H1 (cell line): ENCODE measurements at regions not wholly inside any gene's neighbourhood (a gene's known extent, or its start where the extent isn't known, plus 50 kb on each side); places are given as distances from the start of the nearest gene placed in this dataset.

Experiments used
- CTCF ChIA-PET: fragments of 300-600 bp; sonication (Branson Sonifier 250); formaldehyde crosslinking; loops from one replicate; lab custom pipeline; 2021; ENCODE audit not compliant: partially characterized antibody; lab: Charles Lee
- POLR2A ChIA-PET: fragments of 300-600 bp; sonication (Branson Sonifier 250); formaldehyde crosslinking; loops from one replicate; lab custom pipeline; 2021; ENCODE audit warnings: inconsistent platforms; ENCODE audit not compliant: partially characterized antibody; lab: Charles Lee
- DNase-seq, 2 experiments: peaks; one replicate each; pipeline versions ENCODE4 v3.0.0 to v3.0.0-alpha.2; 2010 to 2022; ENCODE audit warnings: low spot score in 2 of 2, low read depth in 1 of 2, mixed read lengths in 1 of 2
- FAIRE-seq: peaks from 2 replicates; lab custom pipeline; 2011; peaks lifted over from hg19 to GRCh38; lab: Jason Lieb, UNC
- H2AFZ ChIP-seq: 2 replicates; pipeline ENCODE4 v1.8.1; 2012; ENCODE audit warnings: low read length, inconsistent platforms
- H2AK5ac ChIP-seq: 2 replicates; pipeline ENCODE4 v1.6.1; 2013; ENCODE audit warnings: low read depth, low read length
- H2BK120ac ChIP-seq: replicated peaks from 2 replicates; pipeline ENCODE3; 2013; ENCODE audit warnings: low read depth, low read length, inconsistent platforms
- H2BK12ac ChIP-seq: 2 replicates; pipeline ENCODE4 v1.6.1; 2013; ENCODE audit warnings: low read depth, low read length
- H2BK15ac ChIP-seq: 2 replicates; pipeline ENCODE4 v1.6.1; 2013; ENCODE audit warnings: low read length
- H2BK20ac ChIP-seq: 2 replicates; pipeline ENCODE4 v1.6.1; 2013; ENCODE audit warnings: low read length
- H2BK5ac ChIP-seq: 2 replicates; pipeline ENCODE4 v1.6.1; 2013; ENCODE audit warnings: low read depth, low read length
- H3K14ac ChIP-seq: 2 replicates; pipeline ENCODE4 v1.6.1; 2013; ENCODE audit warnings: inconsistent platforms; ENCODE audit not compliant: insufficient read length
- H3K18ac ChIP-seq: 2 replicates; pipeline ENCODE4 v1.6.1; 2013; ENCODE audit warnings: low read length; ENCODE audit errors: extremely low read depth
- H3K23ac ChIP-seq: 2 replicates; pipeline ENCODE4 v1.6.1; 2013; ENCODE audit warnings: inconsistent platforms; ENCODE audit not compliant: insufficient read length
- H3K23me2 ChIP-seq: 2 replicates; pipeline ENCODE4 v1.6.1; 2013; ENCODE audit warnings: low read depth, low read length
- H3K27ac ChIP-seq: 2 replicates; pipeline ENCODE4 v1.6.1; 2011; ENCODE audit warnings: low read depth, low read length, inconsistent platforms
- H3K27me3 ChIP-seq, 4 experiments: replicated peaks in 1 of 4; 1 replicate in 1 of 4; 2 replicates in 3 of 4; pipeline versions ENCODE4 v1.6.1 to v1.8.1; 2011 to 2013; ENCODE audit warnings: low read length in 3 of 4, mild to moderate bottlenecking in 3 of 4, inconsistent platforms in 2 of 4, mixed read lengths in 2 of 4, moderate library complexity in 1 of 4; ENCODE audit not compliant: control insufficient read depth in 3 of 4, insufficient read depth in 3 of 4; ENCODE audit errors: extremely low read depth in 1 of 4
- H3K36me3 ChIP-seq, 4 experiments: 2 replicates each; pipeline versions ENCODE4 v1.6.1 to v1.8.1; 2011 to 2013; ENCODE audit warnings: mild to moderate bottlenecking in 4 of 4, low read length in 3 of 4, moderate library complexity in 2 of 4, control low read depth in 1 of 4, inconsistent platforms in 1 of 4; ENCODE audit not compliant: insufficient read depth in 4 of 4, control insufficient read depth in 2 of 4
- H3K4ac ChIP-seq: replicated peaks from 2 replicates; pipeline ENCODE3; 2013; ENCODE audit warnings: low read length, low read depth, mixed read lengths, inconsistent platforms; ENCODE audit not compliant: insufficient read length
- H3K4me1 ChIP-seq, 4 experiments: replicated peaks in 1 of 4; 1 replicate in 1 of 4; 2 replicates in 3 of 4; pipeline versions ENCODE4 v1.6.1 to v1.8.1; 2011 to 2013; ENCODE audit warnings: low read length in 3 of 4, inconsistent platforms in 2 of 4, mixed read lengths in 1 of 4; ENCODE audit not compliant: insufficient read depth in 4 of 4, control insufficient read depth in 3 of 4
- H3K4me2 ChIP-seq, 2 experiments: 2 replicates each; pipeline versions ENCODE4 v1.6.1 to v1.8.1; 2011 to 2013; ENCODE audit warnings: low read depth in 2 of 2, low read length in 2 of 2, control low read depth in 1 of 2, inconsistent platforms in 1 of 2, mild to moderate bottlenecking in 1 of 2; ENCODE audit not compliant: insufficient read depth in 1 of 2
- H3K4me3 ChIP-seq, 4 experiments: fragments of 200-600, 300-600 bp in 1 of 4; sonication (generic), shearing (Covaris generic), sonication (Bioruptor Twin) in 1 of 4; 2 replicates each; pipeline versions ENCODE4 v1.5.1 to v1.8.1; 2011 to 2016; ENCODE audit warnings: low read length in 4 of 4, low read depth in 3 of 4, control low read depth in 2 of 4, inconsistent platforms in 2 of 4, mild to moderate bottlenecking in 2 of 4, mixed read lengths in 1 of 4, moderate library complexity in 1 of 4; ENCODE audit not compliant: insufficient read depth in 2 of 4; ENCODE audit errors: extremely low read depth in 1 of 4
- H3K56ac ChIP-seq: replicated peaks from 2 replicates; pipeline ENCODE3; 2013; ENCODE audit warnings: low read depth, mild to moderate bottlenecking, mixed read lengths, low read length, inconsistent platforms; ENCODE audit not compliant: insufficient read length
- H3K79me1 ChIP-seq: 2 replicates; pipeline ENCODE4 v1.6.1; 2013; ENCODE audit warnings: low read depth, low read length, control low read depth
- H3K79me2 ChIP-seq, 2 experiments: 2 replicates each; pipeline versions ENCODE4 v1.6.1 to v1.8.1; 2012 to 2013; ENCODE audit warnings: low read length in 2 of 2, mild to moderate bottlenecking in 2 of 2, inconsistent platforms in 1 of 2; ENCODE audit not compliant: insufficient read depth in 2 of 2, control insufficient read depth in 1 of 2
- H3K9ac ChIP-seq, 4 experiments: replicated peaks in 1 of 4; 1 replicate in 1 of 4; 2 replicates in 3 of 4; pipeline versions ENCODE4 v1.6.1 to v1.8.1; 2011 to 2013; ENCODE audit warnings: low read depth in 3 of 4, low read length in 3 of 4, control low read depth in 2 of 4, mild to moderate bottlenecking in 2 of 4, moderate library complexity in 2 of 4, inconsistent platforms in 1 of 4; ENCODE audit errors: extremely low read depth in 1 of 4
- H3K9me3 ChIP-seq, 2 experiments: 2 replicates each; pipeline versions ENCODE4 v1.6.1 to v1.8.1; 2012 to 2013; ENCODE audit warnings: mild to moderate bottlenecking in 2 of 2, moderate library complexity in 2 of 2, control low read depth in 1 of 2, inconsistent platforms in 1 of 2, low read depth in 1 of 2, low read length in 1 of 2, mixed read lengths in 1 of 2; ENCODE audit not compliant: insufficient read depth in 2 of 2
- H4K20me1 ChIP-seq, 2 experiments: replicated peaks in 1 of 2; 2 replicates each; pipeline versions ENCODE3 to v1.8.1; 2011 to 2013; ENCODE audit warnings: inconsistent platforms in 2 of 2, low read length in 2 of 2, mild to moderate bottlenecking in 1 of 2; ENCODE audit not compliant: insufficient read depth in 2 of 2, control insufficient read depth in 1 of 2
- H4K5ac ChIP-seq: 2 replicates; pipeline ENCODE4 v1.6.1; 2013; ENCODE audit warnings: low read length, low read depth, mixed read lengths, inconsistent platforms; ENCODE audit not compliant: insufficient read length
- H4K8ac ChIP-seq: 2 replicates; pipeline ENCODE4 v1.8.0; 2013; ENCODE audit warnings: mild to moderate bottlenecking, moderate library complexity, low read length, inconsistent platforms; ENCODE audit not compliant: insufficient read depth; ENCODE audit errors: extremely low read depth
- H4K91ac ChIP-seq: replicated peaks from 2 replicates; pipeline ENCODE3; 2013; ENCODE audit warnings: low read length, mixed read lengths, inconsistent platforms; ENCODE audit not compliant: insufficient read length
- CBX5 ChIP-seq: fragments of 300-800, 300-1000 bp; sonication (generic); IDR thresholded peaks from 2 replicates; pipeline ENCODE4 v1.7.1; 2016; ENCODE audit warnings: antibody characterized with exemption, low read length, low read depth
- CEBPB ChIP-seq: IDR thresholded peaks from 2 replicates; pipeline ENCODE4 v1.6.1; 2012; ENCODE audit warnings: low read depth, low read length
- GTF2F1 ChIP-seq: IDR thresholded peaks from 2 replicates; pipeline ENCODE4 v1.6.1; 2012; ENCODE audit warnings: low read depth, low read length, improper control_type of control experiment, borderline replicate concordance
- ZNF274 ChIP-seq: IDR thresholded peaks from 2 replicates; pipeline ENCODE4 v1.7.0; 2012; ENCODE audit warnings: low read length, borderline replicate concordance; ENCODE audit errors: extremely low read depth
- WGBS, 2 experiments: shearing (Covaris generic) in 1 of 2; methylation state at CpG; one replicate each; pipeline versions ENCODE4 v1.1.6 to v1.1.7; 2013 to 2015; ENCODE audit warnings: low lambda C conversion rate in 2 of 2, mixed read lengths in 2 of 2, inconsistent platforms in 1 of 2, low coverage in 1 of 2, missing lambda C conversion rate in 1 of 2; ENCODE audit not compliant: insufficient replicate concordance in 2 of 2, insufficient coverage in 1 of 2, insufficient read length in 1 of 2; ENCODE audit errors: extremely low coverage in 1 of 2, missing lambda C conversion rate in 1 of 2; 5-methylcytosine and 5-hydroxymethylcytosine counted together
- TF ChIP-seq, protein P1 (sequence below): IDR thresholded peaks from 2 replicates; pipeline ENCODE4 v1.6.1; 2012; ENCODE audit warnings: low read length, inconsistent platforms

DNA sequence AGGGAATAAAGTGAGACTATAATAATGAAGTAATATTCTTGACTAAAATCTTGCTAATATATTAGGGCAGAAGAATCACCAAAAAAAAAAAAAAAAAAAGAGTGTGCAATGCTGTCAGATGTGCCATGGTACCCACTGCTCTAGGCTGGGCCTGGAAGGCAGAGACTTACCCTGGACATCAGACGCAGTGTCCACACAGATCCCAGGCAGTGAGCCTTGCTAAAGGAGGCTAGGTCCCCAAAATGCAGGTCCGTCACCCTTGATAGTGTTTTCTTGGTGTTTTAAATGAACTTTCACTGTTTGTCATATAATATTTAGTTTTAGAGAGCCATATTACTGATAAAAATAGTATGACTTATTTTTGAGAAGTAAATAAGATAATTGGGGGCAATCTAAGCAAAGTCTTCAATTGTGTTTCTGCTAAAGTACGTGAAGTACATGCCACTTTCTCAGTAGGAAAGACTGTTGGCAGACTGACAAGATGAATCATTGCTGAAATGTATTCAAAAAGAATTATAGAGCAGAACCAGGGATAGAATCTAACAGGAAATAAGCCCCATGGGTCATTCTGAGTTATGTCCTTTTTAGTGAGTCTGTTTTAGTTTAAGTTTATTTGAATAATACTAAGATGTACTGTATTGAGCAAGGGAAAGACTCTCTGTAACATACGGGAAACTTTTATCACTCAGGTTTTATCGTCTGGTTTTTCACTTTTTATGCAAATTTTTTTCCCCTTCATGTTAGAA lies 74.6 kb upstream of the PDC start:
- Histone ChIP-seq H3K4ac (no peak overlapping the region), H4K8ac (no peak overlapping the region), H3K18ac (no peak overlapping the region), H2AK5ac (no peak overlapping the region), H3K79me1 (no peaks in the 10 kb centered on the region), H4K20me1 (no peaks in the 10 kb centered on the region), H2BK5ac (no peak overlapping the region), H3K9me3 (no peaks in the 10 kb centered on the region), H4K5ac (no peak overlapping the region), H3K14ac (no peak overlapping the region), H3K4me3 (no peak overlapping the region), H2BK20ac (no peak overlapping the region), H2AFZ (no peak overlapping the region), H3K9ac (no peak overlapping the region), H3K27ac (no peak overlapping the region), H4K91ac (no peak overlapping the region), H2BK12ac (no peak overlapping the region), H3K27me3 (no peaks in the 10 kb centered on the region), H3K4me1 (no peaks in the 10 kb centered on the region), H3K36me3 (no peaks in the 10 kb centered on the region), H3K23me2 (no peaks in the 10 kb centered on the region), H3K4me2 (no peak overlapping the region), H3K23ac (no peak overlapping the region), H3K56ac (no peak overlapping the region), H3K79me2 (no peaks in the 10 kb centered on the region), H2BK120ac (no peak overlapping the region), H2BK15ac (no peak overlapping the region)
- no peak for DNase-seq
- WGBS, 2 experiments = 90% methylated on average over 5 of the region's 5 CpGs; no CpG with 5 or more reads in 1 of the 2 experiments
- TF ChIP-seq CEBPB = no peak
- TF ChIP-seq GTF2F1 = no peak
- TF ChIP-seq CBX5 = no peak
- TF ChIP-seq, protein P1, sequence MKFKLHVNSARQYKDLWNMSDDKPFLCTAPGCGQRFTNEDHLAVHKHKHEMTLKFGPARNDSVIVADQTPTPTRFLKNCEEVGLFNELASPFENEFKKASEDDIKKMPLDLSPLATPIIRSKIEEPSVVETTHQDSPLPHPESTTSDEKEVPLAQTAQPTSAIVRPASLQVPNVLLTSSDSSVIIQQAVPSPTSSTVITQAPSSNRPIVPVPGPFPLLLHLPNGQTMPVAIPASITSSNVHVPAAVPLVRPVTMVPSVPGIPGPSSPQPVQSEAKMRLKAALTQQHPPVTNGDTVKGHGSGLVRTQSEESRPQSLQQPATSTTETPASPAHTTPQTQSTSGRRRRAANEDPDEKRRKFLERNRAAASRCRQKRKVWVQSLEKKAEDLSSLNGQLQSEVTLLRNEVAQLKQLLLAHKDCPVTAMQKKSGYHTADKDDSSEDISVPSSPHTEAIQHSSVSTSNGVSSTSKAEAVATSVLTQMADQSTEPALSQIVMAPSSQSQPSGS = no peak
- no peak for TF ChIP-seq ZNF274
- ChIA-PET CTCF (no interaction called here), POLR2A (no interaction called here)
- FAIRE-seq = no peak
